ENCODE measurements at regions not wholly inside any gene's neighbourhood (a gene's known extent, or its start where the extent isn't known, plus 50 kb on each side); places are given as distances from the start of the nearest gene placed in this dataset.
"Not testable (repeated sequence)": the region's sequence is repeated elsewhere in the genome, so short reads cannot be mapped to it uniquely, and the experiment has no call there.

- DNase-seq = no peak
These were observed 342.8 kb downstream of the EIPR1 start for GRCh38 chr2:3034856-3035255.

- DNase-seq = no peak
These were observed 343.2 kb downstream of the EIPR1 start for GRCh38 chr2:3034396-3034795.

- no peak for DNase-seq
These were observed 344.3 kb downstream of the EIPR1 start for GRCh38 chr2:3033315-3033714.

- not testable (repeated sequence) for DNase-seq
These were observed 346.8 kb downstream of the EIPR1 start for GRCh38 chr2:3030791-3031190.

- no peak for DNase-seq
These were observed 351.6 kb downstream of the EIPR1 start for GRCh38 chr2:3025984-3026383.

GRCh38 chr2:3025261-3025660 is 352.4 kb downstream of the EIPR1 start:
- DNase-seq = no peak

- DNase-seq = no peak
These were observed 353.1 kb downstream of the EIPR1 start for GRCh38 chr2:3024401-3024935.

- no peak for DNase-seq
These were observed 354.1 kb downstream of the EIPR1 start for GRCh38 chr2:3023531-3023930.

- no peak for DNase-seq
These were observed 354.7 kb downstream of the EIPR1 start for GRCh38 chr2:3022841-3023372.

- DNase-seq = no peak
These were observed 355.9 kb downstream of the EIPR1 start for GRCh38 chr2:3021720-3022119.

- DNase-seq = no peak
These were observed 367.6 kb downstream of the EIPR1 start for GRCh38 chr2:3010001-3010400.

GRCh38 chr2:3009483-3009882 is 368.1 kb downstream of the EIPR1 start:
- no peak for DNase-seq

- no peak for DNase-seq
These were observed 368.6 kb downstream of the EIPR1 start for GRCh38 chr2:3009005-3009404.

- no peak for DNase-seq
These were observed 369.1 kb downstream of the EIPR1 start for GRCh38 chr2:3008561-3008960.

- DNase-seq = no peak
These were observed 370.5 kb downstream of the EIPR1 start for GRCh38 chr2:3007135-3007534.

GRCh38 chr2:3005859-3006501 is 371.6 kb downstream of the EIPR1 start:
- no peak for DNase-seq

GRCh38 chr2:3001615-3002560 is 375.7 kb downstream of the EIPR1 start:
- DNase-seq = no peak

GRCh38 chr2:3000968-3001367 is 376.6 kb downstream of the EIPR1 start:
- DNase-seq = no peak

- DNase-seq = no peak
These were observed 377.5 kb downstream of the EIPR1 start for GRCh38 chr2:3000125-3000524.

GRCh38 chr2:2998971-2999370 is 378.6 kb downstream of the EIPR1 start:
- DNase-seq = no peak

- no peak for DNase-seq
These were observed 384.4 kb downstream of the EIPR1 start for GRCh38 chr2:2993172-2993692.

GRCh38 chr2:2992634-2993033 is 385.0 kb downstream of the EIPR1 start:
- DNase-seq = no peak

GRCh38 chr2:2985020-2985419 is 392.6 kb downstream of the EIPR1 start:
- DNase-seq = no peak

- no peak for DNase-seq
These were observed 396.6 kb downstream of the EIPR1 start for GRCh38 chr2:2981000-2981399.
